GM23248 (cell line): ENCODE measurements at regions not wholly inside any gene's neighbourhood (a gene's known extent, or its start where the extent isn't known, plus 50 kb on each side); places are given as distances from the start of the nearest gene placed in this dataset.

ENCODE experiments used
- DNase-seq: peaks from one replicate; pipeline ENCODE4 v3.0.0-alpha.2; 2015
- H2AFZ ChIP-seq: fragments of 200-600 bp; sonication (generic); 2 replicates; pipeline ENCODE4 v1.6.1; 2016; ENCODE audit warnings: antibody characterized with exemption
- H3F3A ChIP-seq: fragments of 200-600 bp; sonication (generic); 2 replicates; pipeline ENCODE4 v1.6.1; 2016; ENCODE audit warnings: mild to moderate bottlenecking, antibody characterized with exemption, mixed run types; ENCODE audit not compliant: insufficient read depth
- H3K27ac ChIP-seq: fragments of 200-600 bp; sonication (generic); 2 replicates; pipeline ENCODE4 v1.5.1; 2016; ENCODE audit warnings: mild to moderate bottlenecking
- H3K27me3 ChIP-seq: fragments of 200-600 bp; sonication (generic); replicated peaks from 2 replicates; pipeline ENCODE4 v1.6.1; 2016; ENCODE audit warnings: mild to moderate bottlenecking; ENCODE audit not compliant: insufficient read depth
- H3K36me3 ChIP-seq: fragments of 200-600 bp; sonication (generic); 2 replicates; pipeline ENCODE4 v1.6.1; 2016; ENCODE audit warnings: low read depth, mild to moderate bottlenecking
- H3K4me1 ChIP-seq: fragments of 200-600 bp; sonication (generic); 2 replicates; pipeline ENCODE4 v1.6.1; 2016; ENCODE audit warnings: mild to moderate bottlenecking; ENCODE audit not compliant: insufficient read depth
- H3K4me2 ChIP-seq: fragments of 200-600 bp; sonication (generic); one replicate; pipeline ENCODE4 v1.6.1; 2016; ENCODE audit warnings: mild to moderate bottlenecking; ENCODE audit not compliant: unreplicated experiment
- H3K4me3 ChIP-seq: fragments of 200-600 bp; sonication (generic); 2 replicates; pipeline ENCODE4 v1.5.1; 2016; ENCODE audit warnings: mild to moderate bottlenecking
- H3K79me2 ChIP-seq: fragments of 200-600 bp; sonication (generic); 2 replicates; pipeline ENCODE4 v1.6.1; 2016; ENCODE audit warnings: mild to moderate bottlenecking; ENCODE audit not compliant: insufficient read depth
- H3K9ac ChIP-seq: fragments of 200-600 bp; sonication (generic); 2 replicates; pipeline ENCODE4 v1.6.1; 2016; ENCODE audit warnings: mild to moderate bottlenecking
- H3K9me2 ChIP-seq: fragments of 200-600 bp; sonication (generic); 2 replicates; pipeline ENCODE4 v1.6.1; 2016; ENCODE audit warnings: mixed run types, mild to moderate bottlenecking, moderate library complexity; ENCODE audit not compliant: insufficient read depth
- H3K9me3 ChIP-seq: fragments of 200-600 bp; sonication (generic); one replicate; pipeline ENCODE4 v1.6.1; 2017; ENCODE audit warnings: low read depth
- H4K20me1 ChIP-seq: fragments of 200-600 bp; sonication (generic); 2 replicates; pipeline ENCODE4 v1.6.0; 2016; ENCODE audit not compliant: insufficient read depth
- EZH2 ChIP-seq: fragments of 200-600 bp; sonication (generic); IDR thresholded peaks from 2 replicates; pipeline ENCODE4 v1.6.1; 2018; ENCODE audit warnings: antibody characterized with exemption, mild to moderate bottlenecking; ENCODE audit not compliant: insufficient read depth, poor library complexity, severe bottlenecking
- EZH2phosphoT487 ChIP-seq: fragments of 200-600 bp; sonication (generic); IDR thresholded peaks from 2 replicates; pipeline ENCODE4 v1.6.1; 2018; ENCODE audit warnings: antibody characterized with exemption, moderate library complexity, mild to moderate bottlenecking, low read depth; ENCODE audit not compliant: insufficient read depth
- WGBS, 2 experiments: methylation state at CpG; one replicate each; pipeline ENCODE4 v1.1.6; 2015 to 2017; ENCODE audit warnings: low lambda C conversion rate in 2 of 2, low coverage in 1 of 2; ENCODE audit errors: missing lambda C conversion rate in 2 of 2; 5-methylcytosine and 5-hydroxymethylcytosine counted together
- in situ Hi-C: fragments of 300-500 bp; cut with MboI; formaldehyde crosslinking; loops from 2 replicates; pipeline ENCODE4 v1.15.0; 2020

GRCh38 chr17:77379832-77380231 lies 239.1 kb downstream of the SEC14L1 start:
- 0 out of 2 replicates have a peak overlapping the region, but pooled peaks have one; percentile 1 for H3K27ac ChIP-seq
- peaks cover 10% of the 10 kb centered on the region; the same call in 1 of the 2 replicates for H3F3A ChIP-seq
- no peak overlapping the region for H3K9ac ChIP-seq
- H3K4me3 ChIP-seq: no peak overlapping the region
- H3K4me2 ChIP-seq: no peak overlapping the region
- H3K36me3 ChIP-seq: no peaks in the 10 kb centered on the region
- no peak for DNase-seq
- no peaks in the 10 kb centered on the region for H3K27me3 ChIP-seq
- peaks cover 38% of the 10 kb centered on the region for H3K4me1 ChIP-seq
- TF ChIP-seq EZH2phosphoT487 (no peak), EZH2 (no peak)
- no peaks in the 10 kb centered on the region for H3K9me2 ChIP-seq
- no peaks in the 10 kb centered on the region for H3K9me3 ChIP-seq
- H3K79me2 ChIP-seq: peaks cover 99% of the 10 kb centered on the region
- H2AFZ ChIP-seq: no peak overlapping the region
- H4K20me1 ChIP-seq: no peaks in the 10 kb centered on the region
- in situ Hi-C loops: no loop called here
- WGBS, 2 experiments: 16 to 21% methylated on average over 5 to 6 of the region's 6 CpGs

GRCh38 chr17:77380395-77381184 lies 239.8 kb downstream of the SEC14L1 start:
- Histone ChIP-seq H3K4me2 (no peak overlapping the region), H3K9me2 (no peaks in the 10 kb centered on the region), H3K36me3 (no peaks in the 10 kb centered on the region), H2AFZ (no peak overlapping the region), H4K20me1 (no peaks in the 10 kb centered on the region), H3K4me3 (no peak overlapping the region), H3F3A (peaks cover 10% of the 10 kb centered on the region; the same call in 1 of the 2 replicates), H3K79me2 (peaks cover 99% of the 10 kb centered on the region), H3K27ac (no peak overlapping the region), H3K9me3 (no peaks in the 10 kb centered on the region), H3K27me3 (no peaks in the 10 kb centered on the region), H3K9ac (no peak overlapping the region), H3K4me1 (peaks cover 38% of the 10 kb centered on the region)
- TF ChIP-seq EZH2phosphoT487 (no peak), EZH2 (no peak)
- 75 to 84% methylated on average over 9 to 11 of the region's 11 CpGs for WGBS, 2 experiments
- in situ Hi-C loops: no loop called here
- no peak for DNase-seq

GRCh38 chr17:77381185-77381700 lies 240.5 kb downstream of the SEC14L1 start:
- Histone ChIP-seq H3K9ac (no peak overlapping the region), H3K4me1 (peaks cover 42% of the 10 kb centered on the region), H2AFZ (no peak overlapping the region), H3K79me2 (peaks cover 99% of the 10 kb centered on the region), H4K20me1 (no peaks in the 10 kb centered on the region), H3K9me2 (no peaks in the 10 kb centered on the region), H3K4me3 (no peak overlapping the region), H3K27me3 (no peaks in the 10 kb centered on the region), H3K27ac (no peak overlapping the region), H3K4me2 (no peak overlapping the region), H3K36me3 (no peaks in the 10 kb centered on the region), H3K9me3 (no peaks in the 10 kb centered on the region), H3F3A (peaks cover 11% of the 10 kb centered on the region; the same call in 1 of the 2 replicates)
- in situ Hi-C loops: no loop called here
- 94 to 95% methylated on average over 3 to 4 of the region's 4 CpGs for WGBS, 2 experiments
- TF ChIP-seq EZH2phosphoT487: no peak
- no peak for TF ChIP-seq EZH2
- DNase-seq: no peak

DNA sequence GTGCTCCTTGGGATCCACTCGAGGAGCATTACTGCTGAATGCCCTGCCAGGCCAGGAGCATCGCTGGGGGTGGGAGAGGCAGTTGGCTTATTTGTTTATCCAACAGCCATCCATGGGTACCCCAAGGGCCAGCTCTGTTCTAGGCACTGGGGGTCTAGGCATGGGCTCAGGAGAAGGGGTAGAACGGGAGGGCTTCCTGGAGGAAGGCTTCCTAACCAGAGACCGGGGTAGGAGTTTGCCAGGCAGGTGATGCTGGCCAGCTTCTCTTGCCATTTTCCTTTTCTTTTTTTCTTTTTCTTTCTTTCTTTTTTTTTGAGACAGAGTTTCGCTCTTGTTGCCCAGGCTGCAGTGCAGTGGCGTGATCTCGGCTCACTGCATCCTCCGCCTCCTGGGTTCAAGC lies 241.0 kb downstream of the SEC14L1 start:
- H2AFZ ChIP-seq: no peak overlapping the region
- no peak overlapping the region for H3K9ac ChIP-seq
- WGBS, 2 experiments: 89 to 94% methylated on average over 6 to 8 of the region's 8 CpGs
- no peaks in the 10 kb centered on the region for H3K9me2 ChIP-seq
- no peak overlapping the region for H3K27ac ChIP-seq
- no peak overlapping the region for H3K4me2 ChIP-seq
- TF ChIP-seq EZH2 (no peak), EZH2phosphoT487 (no peak)
- in situ Hi-C loops: no loop called here
- peaks cover 46% of the 10 kb centered on the region for H3K4me1 ChIP-seq
- H3K27me3 ChIP-seq: no peaks in the 10 kb centered on the region
- H3K4me3 ChIP-seq: no peak overlapping the region
- H4K20me1 ChIP-seq: no peaks in the 10 kb centered on the region
- no peaks in the 10 kb centered on the region for H3K36me3 ChIP-seq
- no peak for DNase-seq
- H3K9me3 ChIP-seq: no peaks in the 10 kb centered on the region
- peaks cover 99% of the 10 kb centered on the region for H3K79me2 ChIP-seq
- peaks cover 11% of the 10 kb centered on the region; the same call in 1 of the 2 replicates for H3F3A ChIP-seq
